Stimulated activated CD4-positive, alpha-beta T cell treated with anti-CD3 and anti-CD28 coated beads, TNF-alpha, amount 100 ng/mL, for 1 hour (primary cell): ENCODE measurements at regions not wholly inside any gene's neighbourhood (a gene's known extent, or its start where the extent isn't known, plus 50 kb on each side); places are given as distances from the start of the nearest gene placed in this dataset.
"Not testable (repeated sequence)": the region's sequence is repeated elsewhere in the genome, so short reads cannot be mapped to it uniquely, and the experiment has no call there.

ENCODE experiments used
- DNase-seq, 3 donors: peaks; one replicate each; pipeline ENCODE4 v3.0.0-alpha.2; 2020; ENCODE audit warnings: low read depth in 3 of 3, low spot score in 1 of 3

- DNase-seq, result no peak
Measured at GRCh38 chr5:6321078-6321477, 57.3 kb downstream of the MED10 start.

DNA sequence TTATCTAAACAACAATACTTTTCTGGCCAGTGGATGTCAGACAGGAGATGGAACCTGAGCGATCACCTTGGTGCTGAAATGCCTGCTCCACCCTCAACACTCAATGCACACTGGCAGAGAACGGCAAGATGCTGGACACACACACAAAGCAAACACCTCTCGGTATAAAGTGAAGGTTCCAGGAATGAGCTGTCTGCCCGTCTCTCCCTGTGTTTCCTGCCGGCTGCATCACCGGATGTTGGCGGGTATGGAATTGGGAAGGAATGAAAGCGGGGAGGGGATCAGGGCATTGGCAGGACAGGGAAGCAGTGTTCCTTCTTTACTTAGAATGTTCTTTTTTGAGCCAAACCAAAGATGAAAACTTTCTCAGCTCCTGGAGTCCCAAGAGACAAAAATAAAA is 59.2 kb downstream of the MED10 start:
- DNase-seq, result no peak

DNA sequence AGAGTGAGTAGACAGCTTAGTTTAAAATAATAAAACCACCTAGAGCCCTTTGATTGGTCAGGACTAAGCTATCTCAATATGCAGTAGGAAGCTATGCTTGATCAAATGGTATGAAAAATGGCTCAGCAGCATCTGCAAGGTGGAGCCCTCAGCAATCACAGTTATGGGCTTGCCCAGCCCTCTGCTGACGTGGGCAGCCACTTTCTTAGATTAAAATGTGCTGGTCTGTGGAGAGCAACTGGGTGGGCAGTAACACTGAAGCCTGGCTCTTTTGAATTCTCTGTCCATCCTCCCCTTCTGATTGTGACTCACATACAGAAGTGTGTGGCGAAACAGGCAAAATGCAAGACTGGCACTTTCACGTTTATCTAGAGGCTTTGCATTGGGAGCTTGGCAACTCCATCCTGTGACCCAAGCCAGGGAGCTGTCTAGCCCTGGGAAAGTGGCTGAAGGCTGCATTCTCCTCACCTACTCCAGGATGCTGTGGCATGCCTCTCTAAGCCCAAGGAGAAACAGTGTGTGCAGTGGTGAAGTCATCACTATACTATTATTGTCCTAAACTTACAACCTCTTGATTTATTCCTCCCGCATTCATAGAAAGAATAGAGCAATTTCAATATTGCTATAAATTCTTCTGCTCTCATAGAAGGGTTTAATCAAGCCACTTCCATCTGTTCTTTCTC is 61.1 kb downstream of the MED10 start:
- DNase-seq, result no peak

GRCh38 chr5:6315580-6315979 is 62.8 kb downstream of the MED10 start:
- no peak for DNase-seq

- DNase-seq, result no peak
Measured at GRCh38 chr5:6311568-6312501, 66.5 kb downstream of the MED10 start.

DNA sequence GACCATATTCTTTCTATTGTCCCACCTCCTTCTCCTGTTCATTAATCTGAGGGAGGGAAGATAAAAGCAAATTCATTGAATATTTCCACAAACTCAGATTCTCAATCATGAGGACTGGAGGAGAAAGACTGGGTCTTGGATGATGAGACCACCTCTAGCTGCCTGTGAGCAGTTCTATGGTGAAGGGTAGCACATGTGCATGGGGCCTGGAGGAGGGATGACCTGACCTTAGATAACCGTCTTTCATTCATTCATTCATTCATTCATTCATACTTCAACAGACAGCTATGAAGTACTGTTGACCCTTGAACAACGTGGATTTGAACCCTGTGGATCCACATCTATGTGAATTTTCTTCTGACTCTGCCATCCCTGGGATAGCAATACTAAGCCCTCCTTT is 68.4 kb downstream of the MED10 start:
- no peak for DNase-seq

GRCh38 chr5:6308683-6309082 is 69.7 kb downstream of the MED10 start:
- DNase-seq, result no peak

DNA sequence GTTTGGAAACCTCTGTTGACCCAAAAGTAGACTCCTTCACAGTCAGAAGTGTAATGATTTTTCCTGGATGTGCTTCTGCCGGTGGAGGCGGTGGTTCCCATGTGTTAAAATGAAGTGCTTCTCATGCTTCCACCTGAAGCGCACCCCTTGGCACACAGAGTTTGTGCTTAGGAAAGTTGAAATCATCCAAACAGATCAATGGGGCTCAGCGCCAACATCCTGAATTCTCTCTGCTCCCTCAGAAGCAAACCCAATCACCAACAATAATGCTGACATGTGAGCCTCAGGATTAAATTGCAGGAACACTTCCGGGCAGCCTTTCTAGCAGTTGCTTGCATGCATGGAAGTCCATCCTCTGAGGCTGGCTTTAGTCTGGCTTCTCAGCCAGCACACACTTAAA is 71.0 kb downstream of the MED10 start:
- no peak for DNase-seq

DNA sequence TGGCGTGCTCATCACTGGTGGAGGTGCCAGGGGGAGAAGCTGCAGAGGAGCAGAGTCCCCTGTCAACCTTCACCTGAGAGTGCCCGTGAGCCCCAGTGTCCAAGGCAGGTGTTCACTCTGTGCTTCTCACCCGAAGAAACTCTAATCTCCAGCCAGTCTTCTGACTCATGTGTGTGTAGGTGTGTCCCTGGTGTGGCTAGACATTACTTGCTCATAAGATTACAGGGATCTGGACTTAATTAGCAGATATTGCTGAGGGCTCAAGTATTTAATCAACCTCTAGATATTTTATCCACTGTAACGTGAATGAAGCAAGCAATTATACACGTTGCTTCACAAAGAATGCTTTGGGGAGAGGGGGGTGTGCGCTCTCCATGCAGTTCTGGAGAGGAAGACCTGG is 72.5 kb downstream of the MED10 start:
- no peak for DNase-seq

DNA sequence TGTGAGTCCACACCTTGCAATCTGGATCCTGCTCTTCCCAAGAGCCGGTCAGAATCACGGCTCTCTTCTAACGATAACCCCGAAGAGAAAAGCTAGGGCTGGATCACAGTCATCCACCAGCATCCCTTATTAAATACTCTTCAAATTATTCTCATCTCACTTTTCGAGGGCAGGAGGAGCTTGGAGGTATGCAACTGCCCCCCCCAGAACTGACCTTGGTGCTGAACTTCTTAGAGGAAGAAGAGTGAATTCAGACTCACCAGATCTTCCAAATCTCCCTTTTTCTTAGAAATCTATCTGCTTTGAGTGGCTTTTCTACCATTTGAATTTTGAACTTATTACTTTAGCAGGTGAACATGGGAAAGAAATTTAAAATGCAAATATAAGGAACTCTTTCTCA is 75.7 kb downstream of the MED10 start:
- DNase-seq, result no peak

GRCh38 chr5:6302075-6302474 is 76.3 kb downstream of the MED10 start:
- no peak for DNase-seq

DNA sequence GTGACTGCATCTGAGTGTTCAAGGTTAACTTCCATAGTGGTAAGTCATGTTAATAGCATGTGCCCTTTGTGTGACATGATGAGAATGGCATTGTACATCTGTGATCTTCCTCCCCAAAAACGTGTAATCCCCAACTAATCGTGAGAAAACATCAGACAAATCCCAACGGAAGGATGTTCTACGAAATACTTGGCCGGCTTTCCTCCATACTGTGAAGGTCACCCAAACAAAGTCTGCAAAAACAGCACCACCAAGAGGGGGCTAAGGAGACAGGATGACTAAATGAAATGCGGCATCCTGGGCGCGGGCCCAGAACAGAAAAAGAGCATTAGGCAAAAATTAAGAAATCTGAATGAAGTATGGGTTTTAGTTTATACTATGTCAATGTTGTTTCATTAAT is 81.8 kb downstream of the MED10 start:
- DNase-seq, result no peak

- DNase-seq, result no peak
Measured at GRCh38 chr5:6291961-6292360, 86.4 kb downstream of the MED10 start.

- DNase-seq, result no peak
Measured at GRCh38 chr5:6289239-6289638, 89.1 kb downstream of the MED10 start.

DNA sequence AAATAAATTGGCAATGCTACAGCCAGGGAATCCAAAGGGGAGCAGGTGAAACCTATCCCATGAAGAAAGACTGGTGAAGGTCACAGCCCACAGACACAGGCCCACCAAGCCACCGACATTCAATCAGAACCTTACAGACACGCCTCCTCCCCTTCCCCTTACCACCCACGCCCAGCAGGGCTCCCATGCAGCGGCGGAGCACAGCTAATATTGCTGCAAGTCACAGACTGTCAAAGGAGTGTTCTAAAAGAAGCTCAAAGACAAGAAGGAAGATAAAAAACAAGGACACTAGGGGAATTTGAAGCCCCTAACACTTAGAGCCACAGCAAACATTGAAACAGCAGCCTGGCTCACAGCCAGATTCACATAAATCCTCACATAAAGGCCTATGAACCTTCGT is 91.2 kb downstream of the MED10 start:
- no peak for DNase-seq

DNA sequence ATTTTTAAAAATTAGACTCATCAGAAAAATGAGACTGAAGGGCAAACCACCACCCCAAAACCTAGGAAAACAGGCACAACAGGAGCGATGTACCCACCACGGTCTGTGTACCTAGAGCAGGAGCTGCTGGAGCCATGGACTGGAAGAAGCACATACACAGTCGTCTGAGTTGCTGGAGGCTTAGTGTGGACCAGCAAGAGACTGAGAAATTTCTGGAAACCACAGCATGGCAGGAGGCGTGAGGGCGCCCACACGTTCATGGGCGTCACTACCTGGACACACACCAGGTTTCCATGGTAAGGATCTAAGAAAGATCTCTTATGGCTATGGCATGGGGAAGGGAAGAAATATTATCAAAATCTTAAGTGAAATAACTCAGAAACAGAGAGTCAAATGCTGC is 91.9 kb downstream of the MED10 start:
- no peak for DNase-seq

- not testable (repeated sequence) for DNase-seq
Measured at GRCh38 chr5:6284491-6284890, 93.9 kb downstream of the MED10 start.

GRCh38 chr5:6282352-6282751 is 96.0 kb downstream of the MED10 start:
- no peak for DNase-seq

DNA sequence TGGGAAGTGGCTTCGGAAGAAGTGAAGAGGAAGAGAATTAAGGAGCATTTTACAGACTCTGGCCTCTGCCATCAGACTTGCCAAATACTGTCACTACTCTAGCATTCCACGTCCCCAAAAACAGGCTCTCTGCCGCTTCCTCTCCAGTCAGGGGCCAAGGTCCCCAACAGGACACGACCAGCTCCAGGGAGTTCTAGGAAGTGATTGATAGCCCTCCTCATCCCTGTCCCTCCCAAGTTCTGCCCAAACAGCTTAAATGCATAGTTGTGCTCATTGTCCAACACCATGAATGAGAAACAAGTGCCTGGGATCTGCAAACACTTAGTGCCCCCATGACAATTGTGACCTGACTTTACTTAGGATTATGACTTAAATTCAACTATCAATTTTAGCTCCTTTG is 96.5 kb downstream of the MED10 start:
- no peak for DNase-seq

- no peak for DNase-seq
Measured at GRCh38 chr5:6280425-6281100, 97.8 kb downstream of the MED10 start.

GRCh38 chr5:6279607-6280006 is 98.7 kb downstream of the MED10 start:
- DNase-seq, result no peak
